Activated CD4-positive, CD25-positive, alpha-beta regulatory T cell (primary cell): ENCODE measurements at regions not wholly inside any gene's neighbourhood (a gene's known extent, or its start where the extent isn't known, plus 50 kb on each side); places are given as distances from the start of the nearest gene placed in this dataset.
"Not testable (repeated sequence)": the region's sequence is repeated elsewhere in the genome, so short reads cannot be mapped to it uniquely, and the experiment has no call there.

Experiments used
- DNase-seq, 4 experiments: peaks; one replicate each; lab custom pipeline; 2025; lab: John Stamatoyannopoulos, UW

DNA sequence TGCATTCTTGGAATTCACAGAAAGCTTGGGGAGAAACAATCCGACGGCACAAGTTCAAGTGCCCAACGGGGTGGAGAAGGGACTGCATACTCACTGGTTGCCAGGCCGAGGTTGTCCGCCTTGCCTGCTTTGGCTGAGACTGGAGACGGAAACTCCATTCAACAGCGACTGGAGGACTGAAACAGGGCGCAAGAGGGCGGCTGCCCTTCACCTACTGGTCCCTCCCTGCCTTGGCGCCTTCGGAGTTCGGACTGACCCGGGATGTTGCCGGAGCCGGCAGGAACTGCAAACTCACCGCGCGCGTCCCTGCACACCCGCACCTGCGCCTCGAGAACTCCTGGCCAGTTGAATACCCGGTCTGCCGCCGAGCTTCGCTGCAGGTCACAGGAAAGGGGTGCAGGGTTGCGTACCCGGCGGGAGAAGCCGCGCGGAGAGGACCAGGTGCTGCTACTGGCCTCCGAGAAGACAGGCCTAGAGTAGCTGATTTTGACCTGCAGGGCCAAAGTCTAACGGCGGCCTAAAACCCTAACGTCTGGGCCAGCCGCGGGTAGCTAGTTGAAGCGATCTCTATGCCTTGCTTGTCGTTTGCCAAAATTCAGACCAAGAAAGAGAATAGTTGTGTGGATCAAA lies 132.9 kb downstream of the FAM72B start:
- not testable (repeated sequence) for DNase-seq

DNA sequence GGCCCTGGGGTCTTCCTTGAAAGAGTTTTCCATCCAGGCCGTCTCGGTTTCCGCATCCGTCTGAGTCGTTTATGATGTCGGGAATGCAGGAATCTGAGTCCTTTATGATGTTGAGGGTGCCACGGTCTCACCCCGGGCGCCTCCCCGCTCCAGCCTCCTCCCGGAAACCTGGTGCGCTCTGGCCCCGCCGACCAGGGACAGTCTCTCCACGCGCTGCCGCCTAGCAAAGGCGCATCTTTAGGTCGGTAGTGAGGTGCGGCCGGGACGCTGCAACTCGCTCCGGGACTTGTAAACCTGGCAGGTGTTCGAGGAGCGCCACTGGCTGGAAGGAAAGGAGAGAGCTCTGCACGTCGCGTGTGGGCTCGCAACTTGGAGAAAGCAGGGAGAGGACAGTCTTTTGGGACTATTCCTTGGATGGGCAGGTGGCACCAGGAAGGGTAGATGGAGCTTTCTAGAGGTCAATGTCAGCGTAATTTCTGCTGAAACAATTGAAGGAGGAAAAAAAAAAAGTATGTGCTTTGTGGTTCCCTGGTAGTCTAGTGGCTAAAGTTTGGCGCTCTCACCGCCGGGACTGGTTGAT lies 132.0 kb downstream of the FAM72B start:
- DNase-seq: not testable (repeated sequence)

DNA sequence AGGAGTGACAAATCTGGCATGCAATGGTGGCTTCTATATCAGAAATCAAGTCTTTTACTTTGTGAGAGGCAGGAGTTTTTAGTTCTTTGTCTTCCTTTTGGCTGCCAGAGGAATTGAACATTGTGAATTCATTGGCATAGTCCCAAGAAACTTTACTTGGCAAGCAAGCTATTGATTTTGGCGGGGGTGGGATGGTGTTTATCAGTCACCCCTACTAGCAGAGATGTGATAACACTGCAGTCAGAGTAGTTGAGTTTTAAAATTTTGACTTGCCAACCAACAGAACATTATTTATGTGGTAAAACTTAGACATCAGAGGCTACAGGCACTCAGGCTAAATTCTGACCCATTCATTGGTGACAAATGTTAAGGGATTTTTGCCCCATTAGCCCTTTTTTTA lies 129.2 kb downstream of the FAM72B start:
- not testable (repeated sequence) for DNase-seq

DNA sequence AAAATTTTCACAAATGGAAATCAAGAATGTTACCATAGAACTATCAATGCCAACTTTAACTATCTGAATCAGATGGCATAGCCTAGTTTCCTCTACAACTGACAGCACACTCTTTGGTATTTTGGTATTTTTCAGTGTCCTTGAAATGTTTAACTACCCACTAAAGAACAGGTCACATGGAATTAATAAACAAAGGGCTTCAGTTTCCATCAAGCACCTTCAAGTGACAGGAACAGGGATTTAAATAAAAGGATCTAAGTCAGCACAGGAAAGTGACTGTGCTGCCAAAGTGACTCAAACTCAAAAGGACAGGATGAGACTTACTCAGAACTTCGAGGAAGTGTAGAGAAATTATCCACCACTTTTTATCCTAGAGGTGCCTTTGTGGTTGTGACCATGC lies 117.2 kb downstream of the FAM72B start:
- not testable (repeated sequence) for DNase-seq

DNA sequence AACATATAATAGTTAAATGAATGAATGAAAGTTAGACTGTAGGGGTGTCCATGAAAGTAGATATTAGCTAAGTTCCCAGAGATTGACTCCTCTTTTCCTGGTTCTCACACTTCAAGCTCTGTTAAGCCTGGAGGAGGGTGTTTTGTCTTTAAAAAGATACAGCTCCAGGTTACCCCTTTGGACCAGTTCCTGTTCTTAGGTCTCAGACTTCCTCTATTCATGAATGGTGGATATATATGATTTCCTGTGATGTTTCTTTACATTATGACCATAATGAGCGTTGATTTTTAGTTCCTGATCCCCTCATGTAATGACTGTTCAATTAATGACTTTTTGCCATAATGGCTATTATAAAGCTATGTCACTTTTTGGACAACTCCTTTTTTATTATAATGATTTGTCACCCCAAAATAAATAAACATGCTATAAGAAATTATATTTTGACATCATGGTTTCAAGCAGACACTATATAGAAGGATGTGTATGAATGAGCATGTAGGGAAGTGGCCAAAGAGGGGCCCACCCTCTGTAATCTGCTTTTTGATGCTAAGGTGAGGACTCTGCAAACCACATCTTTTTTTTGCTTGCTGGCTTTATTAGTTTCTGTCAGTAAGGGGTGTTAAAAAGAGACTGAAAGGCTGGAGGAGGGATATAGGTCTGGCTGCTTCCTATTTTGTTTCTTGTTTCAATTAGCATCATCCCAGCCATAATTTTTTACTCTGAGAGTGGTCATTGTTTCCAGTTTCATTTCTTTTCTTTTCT lies 115.2 kb downstream of the FAM72B start:
- DNase-seq: not testable (repeated sequence)

DNA sequence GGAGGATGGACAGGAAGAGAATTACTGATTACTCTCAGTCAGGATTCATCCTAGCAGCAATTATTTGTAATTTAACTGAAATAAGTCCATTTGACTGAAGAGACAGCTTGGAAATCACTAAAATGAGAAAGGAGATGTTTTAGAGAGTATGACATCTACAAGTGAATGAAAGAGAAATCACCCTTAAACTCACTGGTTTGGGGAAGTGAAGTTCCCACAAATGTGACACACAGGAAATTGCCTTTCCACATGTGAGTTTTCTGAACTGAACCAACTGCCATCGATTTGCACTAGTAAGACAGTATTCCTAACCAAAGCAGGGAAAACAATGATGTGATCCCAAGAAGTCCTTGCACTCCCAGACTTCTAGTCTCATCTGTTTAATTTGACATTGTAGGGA lies 110.3 kb downstream of the FAM72B start:
- not testable (repeated sequence) for DNase-seq

DNA sequence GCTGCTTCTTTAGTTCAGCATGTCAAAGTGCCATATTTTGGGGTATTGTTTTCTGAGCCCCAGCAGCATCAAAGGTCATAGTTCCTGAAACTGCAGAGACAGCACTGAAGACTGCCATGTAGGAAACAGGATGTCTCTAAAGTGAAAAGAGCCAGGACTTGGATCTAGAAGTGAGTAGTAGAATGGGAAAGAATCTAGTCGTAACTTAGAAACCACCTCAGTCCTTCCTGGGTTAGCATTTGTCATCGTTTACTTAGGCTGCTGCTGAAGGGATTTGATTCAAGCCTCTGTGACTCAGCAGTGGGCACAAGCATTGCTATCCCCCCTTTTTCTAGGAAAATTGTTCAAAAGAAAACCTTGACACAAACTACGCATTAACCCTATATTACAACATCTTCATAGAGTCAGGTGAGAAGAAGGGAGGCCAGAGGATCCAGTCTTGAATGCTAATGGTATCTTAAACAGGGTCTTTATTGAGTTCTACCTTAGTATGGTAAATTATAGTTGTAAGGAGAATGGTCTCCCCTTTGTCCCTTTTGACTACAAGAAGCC lies 108.8 kb downstream of the FAM72B start:
- DNase-seq: not testable (repeated sequence)

DNA sequence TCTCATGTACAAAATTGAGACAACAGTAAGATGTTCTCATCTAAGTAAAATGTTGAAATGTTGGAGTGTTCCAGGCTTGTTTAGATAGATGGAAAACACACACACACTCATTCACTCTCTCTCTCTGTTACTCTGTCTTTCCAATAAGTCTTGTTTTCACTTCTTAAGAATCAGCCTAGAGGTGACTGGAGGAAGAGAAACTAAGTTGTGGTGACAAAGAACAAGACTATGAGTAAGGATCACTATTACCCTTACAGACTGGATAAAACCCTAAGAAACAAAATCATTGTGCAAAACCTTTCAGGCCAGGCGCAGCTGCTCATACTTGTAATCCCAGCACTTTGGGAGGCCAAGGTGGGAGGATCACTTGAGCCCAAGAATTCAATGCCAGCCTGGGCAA lies 107.5 kb downstream of the FAM72B start:
- not testable (repeated sequence) for DNase-seq

DNA sequence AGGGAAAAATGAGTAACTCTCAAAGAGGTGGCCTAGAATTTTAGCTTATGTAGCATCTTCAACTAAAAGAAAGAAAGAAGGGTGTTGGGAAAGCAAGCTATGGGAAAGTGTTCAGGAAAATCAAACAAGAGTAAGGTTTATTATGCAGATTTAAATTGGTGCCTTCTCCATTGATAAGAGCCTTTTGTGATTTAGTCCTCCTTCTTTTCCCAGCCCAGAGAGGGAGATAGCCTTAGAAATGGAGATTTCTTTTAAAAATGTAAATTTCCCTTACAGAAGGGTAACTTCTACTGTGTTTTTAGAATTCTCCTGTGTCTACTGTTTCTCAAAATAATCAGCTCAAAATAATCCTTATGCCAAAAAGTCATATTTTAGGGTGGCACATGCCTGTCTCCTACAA lies 104.5 kb downstream of the FAM72B start:
- DNase-seq: not testable (repeated sequence)

DNA sequence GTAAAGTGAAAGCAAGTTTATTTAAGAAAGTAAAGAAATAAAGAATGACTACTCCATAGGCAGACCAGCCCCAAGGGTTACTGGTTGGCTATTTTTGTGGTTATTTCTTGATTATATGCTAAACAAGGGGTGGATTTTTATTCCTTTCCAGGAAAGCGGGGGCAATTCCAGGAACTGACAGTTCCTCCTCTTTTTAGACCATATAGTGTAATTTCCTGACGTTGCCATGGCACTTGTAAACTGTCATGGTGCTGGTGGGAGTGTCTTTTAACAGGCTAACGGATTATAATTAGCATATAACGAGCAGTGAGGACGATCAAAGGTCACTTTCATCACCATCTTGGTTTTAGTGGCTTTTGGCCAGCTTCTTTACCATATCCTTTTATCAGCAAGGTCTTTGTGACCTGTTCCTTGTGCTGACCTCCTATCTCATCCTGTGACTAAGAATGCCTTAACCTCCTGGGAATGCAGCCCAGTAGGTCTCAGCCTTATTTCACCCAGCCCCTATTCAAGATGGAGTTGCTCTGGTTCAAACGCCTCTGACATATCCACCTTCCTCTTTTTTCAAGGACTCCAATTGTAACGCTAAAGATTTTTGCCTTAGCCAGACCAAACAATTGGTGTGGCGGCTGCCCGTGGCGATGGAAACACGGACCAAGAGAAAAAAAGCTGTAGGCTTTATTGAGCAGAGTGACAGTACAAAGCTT lies 103.8 kb downstream of the FAM72B start:
- not testable (repeated sequence) for DNase-seq

DNA sequence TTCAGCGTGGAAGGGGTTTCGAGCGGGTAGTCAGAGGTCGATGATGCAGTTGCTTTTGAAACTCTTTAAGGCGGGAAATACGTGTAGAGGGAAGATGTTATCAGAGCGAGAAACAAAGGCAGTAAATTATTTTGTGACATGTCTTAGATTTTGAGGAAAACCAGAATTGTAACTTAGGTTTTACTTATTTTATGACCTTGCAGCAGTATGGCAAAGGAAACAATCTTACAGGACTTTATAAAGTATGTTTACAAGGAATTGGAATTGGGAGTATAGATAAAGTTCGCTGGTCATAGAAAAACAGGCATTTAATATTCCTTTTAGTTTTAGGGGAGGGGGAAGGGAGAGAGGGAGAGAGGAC lies 103.3 kb downstream of the FAM72B start:
- not testable (repeated sequence) for DNase-seq

DNA sequence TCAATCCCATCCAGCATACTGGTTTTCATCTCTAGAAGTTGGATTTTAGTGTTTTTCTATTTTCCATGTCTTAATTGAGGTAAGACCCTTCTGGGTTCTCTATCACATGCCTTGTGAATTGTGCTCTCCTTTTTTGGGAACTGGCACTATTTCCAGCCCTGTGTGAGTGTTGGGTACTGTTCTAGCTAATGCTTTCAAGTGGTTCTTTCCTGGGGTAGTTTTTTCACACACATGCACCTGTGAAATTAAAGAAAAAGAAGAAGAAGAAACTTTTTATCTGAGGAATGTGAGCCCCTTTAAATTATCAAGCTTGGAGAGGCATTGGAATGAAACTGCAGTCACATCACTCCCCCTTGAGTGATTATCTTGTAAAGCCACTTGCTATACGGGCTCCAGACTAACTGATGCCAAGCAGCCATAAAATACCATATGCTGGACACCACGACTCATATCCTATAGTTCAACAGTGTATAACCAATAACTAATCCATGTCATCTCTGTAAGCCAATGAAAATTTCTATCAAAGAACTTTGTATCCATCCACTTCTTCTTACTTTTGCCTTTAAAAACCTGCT lies 102.4 kb downstream of the FAM72B start:
- not testable (repeated sequence) for DNase-seq

DNA sequence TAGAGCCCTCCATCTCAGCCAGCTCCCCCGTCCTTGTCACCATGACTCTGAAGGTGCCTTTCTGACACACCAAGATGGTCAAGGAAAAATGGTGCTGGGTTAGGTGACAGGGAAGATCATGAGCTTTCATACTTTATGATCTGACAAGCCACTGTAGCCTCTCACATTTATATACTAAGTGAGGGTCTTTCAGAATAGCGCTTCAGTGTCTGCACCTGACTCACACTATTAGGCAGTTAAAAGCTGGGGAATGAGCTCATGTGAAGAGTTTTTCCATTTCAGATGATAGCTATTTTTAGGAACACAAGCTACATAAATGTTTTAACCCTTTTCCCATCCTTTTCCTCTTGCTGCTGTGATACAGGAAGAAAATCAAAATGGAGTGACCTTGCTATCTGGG lies 101.1 kb downstream of the FAM72B start:
- DNase-seq: not testable (repeated sequence)

DNA sequence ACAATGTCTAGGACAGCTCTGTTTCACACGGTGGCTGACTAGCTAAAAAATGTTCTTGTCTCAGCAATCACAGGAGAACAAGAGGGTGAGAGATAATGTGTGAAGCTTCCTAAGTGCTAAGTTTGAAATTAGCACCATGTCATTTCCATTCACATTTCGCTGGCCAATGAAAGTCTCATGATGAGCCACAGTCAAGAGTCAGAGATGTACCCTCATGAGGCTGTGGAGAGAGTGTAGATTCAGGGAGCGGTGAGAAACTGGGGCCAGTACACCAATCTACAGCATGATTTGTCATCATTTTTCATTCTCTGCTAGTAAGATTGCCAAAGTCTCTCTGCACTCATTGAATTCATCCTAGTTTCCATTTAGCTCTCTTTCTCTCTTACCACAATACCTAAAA lies 97.9 kb downstream of the FAM72B start:
- not testable (repeated sequence) for DNase-seq

DNA sequence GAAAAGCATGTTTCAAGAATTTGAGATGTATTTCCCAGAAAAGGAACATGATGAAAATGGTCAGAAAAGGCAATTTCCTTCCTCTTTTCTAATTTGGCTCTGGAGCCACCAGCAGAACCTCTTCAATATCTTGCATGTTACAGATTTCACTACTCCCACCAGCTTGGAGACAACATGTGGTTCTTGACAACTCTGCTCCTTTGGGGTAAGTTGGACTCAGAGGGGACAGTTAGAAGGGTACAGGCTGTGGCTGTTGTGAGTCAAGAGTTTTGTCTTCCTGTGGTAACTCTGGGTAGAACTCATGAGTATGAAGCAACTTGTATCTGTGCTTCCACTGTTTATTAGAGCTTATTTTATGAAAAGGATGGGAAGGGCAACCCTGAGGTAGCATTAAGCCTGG lies 96.9 kb downstream of the FAM72B start:
- not testable (repeated sequence) for DNase-seq

DNA sequence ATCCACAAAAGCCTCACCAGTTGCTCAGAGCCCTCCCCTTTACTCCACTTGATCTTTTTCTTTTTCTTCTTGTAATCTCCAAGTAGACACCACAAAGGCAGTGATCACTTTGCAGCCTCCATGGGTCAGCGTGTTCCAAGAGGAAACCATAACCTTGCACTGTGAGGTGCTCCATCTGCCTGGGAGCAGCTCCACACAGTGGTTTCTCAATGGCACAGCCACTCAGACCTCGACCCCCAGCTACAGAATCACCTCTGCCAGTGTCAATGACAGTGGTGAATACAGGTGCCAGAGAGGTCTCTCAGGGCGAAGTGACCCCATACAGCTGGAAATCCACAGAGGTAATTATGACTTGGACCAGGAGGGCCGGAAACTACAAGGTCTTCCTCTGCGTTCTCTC lies 95.6 kb downstream of the FAM72B start:
- not testable (repeated sequence) for DNase-seq

DNA sequence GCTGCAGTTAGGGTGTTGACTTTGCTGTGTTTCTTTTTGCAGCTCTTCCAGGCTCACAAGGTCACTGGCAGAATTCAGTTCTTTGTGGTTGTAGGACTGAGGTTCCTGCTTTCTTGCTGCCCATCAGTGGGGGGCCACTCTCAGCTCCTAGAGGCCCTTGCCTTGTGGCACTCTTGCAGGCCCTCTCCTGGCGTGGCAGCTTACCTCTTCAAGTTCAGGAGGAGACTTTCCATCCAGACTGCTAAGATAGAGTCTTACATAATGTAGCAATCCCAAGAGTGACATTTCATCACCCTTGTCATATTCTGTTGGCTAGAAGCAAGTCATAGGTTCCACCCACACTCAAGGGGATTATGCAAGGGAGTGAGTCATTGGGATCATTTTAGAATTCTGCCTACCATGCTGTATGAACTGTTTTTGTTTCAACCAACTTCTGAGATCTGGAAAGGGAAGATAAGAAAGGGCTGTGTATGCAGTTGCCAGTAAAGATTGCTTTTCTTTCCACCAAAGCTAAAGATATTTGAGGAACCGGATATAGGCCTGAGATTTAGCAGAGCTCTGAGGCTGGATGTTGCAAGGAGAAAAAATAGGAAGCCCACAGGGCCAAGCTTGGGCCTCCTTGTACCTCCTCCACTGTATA lies 91.7 kb downstream of the FAM72B start:
- DNase-seq: not testable (repeated sequence)

DNA sequence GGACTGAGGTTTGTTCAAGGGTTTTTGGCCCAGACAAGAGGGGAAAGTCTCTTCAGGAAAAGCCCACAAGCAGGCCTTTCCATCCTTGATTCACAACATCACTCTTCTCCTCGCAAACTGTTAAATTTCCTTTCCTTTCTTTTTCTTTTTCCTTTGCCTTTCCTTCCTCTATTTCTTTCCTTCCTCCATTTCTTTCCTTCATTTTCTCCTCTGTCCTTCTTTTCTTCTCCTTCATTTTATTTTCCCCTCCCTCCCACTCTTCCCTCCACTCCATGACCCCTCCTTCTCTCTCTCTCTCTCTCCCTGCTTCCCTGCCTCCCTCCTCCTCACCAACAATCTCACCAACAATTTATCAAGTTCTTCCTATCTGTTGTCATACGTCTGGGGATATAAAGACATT lies 89.1 kb downstream of the FAM72B start:
- not testable (repeated sequence) for DNase-seq

DNA sequence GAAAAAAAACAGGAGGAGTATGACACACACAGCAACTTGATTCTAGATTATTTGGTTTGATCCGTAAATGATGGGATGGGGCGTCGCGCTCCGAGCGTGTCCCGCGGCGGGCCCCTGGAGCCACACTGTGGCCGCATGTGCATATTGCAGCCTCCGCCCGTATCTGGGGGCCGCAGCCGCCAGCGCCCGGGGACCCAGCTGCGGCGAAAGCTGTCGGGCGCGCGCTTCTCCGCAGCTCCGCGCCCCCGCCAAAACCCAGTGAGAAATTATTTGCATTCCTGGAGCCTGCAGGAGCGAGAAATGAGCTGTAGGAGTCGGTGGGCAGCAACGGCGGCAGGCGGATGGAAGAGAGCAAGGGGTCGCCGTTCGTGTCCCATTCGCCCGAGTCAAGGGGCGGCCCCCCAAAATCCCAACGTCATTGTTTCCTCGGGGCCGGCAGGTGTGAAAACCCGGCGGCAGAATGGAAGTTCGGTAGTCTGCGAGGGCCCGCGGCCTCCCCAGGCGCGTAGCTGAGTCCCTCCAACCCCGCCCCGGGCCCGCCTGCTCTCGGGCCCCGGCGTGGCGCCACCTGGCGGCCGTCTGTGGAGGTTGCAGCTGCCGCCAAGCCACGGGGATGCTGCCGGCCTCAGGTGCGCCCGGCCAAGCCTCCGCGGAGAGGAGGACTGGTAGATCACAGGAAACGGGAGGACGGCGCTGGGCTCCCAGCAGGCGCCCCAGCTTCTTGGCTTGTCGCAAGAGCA lies 86.8 kb downstream of the FAM72B start:
- DNase-seq: peak; percentile 50 to 67 (median 64)

DNA sequence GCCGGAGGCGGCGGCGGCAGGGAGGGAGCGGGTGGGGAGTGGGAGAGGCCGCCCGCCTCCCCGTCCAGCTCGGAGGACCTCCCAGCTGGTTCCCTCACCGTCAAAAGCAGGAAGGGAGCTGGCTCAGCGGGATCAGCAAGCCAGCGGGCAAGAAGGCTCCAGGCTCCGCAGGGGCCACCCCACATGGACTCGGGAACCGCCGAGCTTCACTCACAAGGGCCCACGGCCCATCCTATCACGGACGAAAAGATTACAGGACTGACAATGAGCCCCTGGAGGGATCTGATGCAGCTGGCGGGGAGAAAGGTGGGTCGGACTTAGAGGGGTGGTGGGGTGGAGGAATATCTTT lies 86.3 kb downstream of the FAM72B start:
- DNase-seq: not testable (repeated sequence)

DNA sequence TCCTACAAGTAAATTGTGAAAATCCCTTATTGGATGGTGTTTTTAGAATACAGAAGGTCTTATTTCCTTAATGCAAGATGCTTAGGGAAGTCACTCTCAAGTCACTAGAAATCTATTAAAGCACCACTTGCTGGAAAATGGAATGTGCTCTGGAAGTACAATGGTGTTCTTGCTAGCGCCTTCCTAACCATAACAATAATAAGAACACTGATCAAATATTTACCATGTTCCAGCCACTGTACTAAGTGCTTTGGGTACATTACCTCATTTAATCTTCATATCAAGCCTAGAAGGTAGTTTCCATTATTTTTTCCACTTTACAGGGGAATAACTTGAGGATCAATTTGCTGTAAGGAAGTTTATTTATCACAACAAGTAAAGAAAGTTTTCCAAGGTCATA lies 75.1 kb downstream of the FAM72B start:
- not testable (repeated sequence) for DNase-seq
